SU-DHL-6 (cell line): ENCODE measurements at regions not wholly inside any gene's neighbourhood (a gene's known extent, or its start where the extent isn't known, plus 50 kb on each side); places are given as distances from the start of the nearest gene placed in this dataset.

ENCODE experiments used
- H2AFZ ChIP-seq: fragments of 200-600 bp; sonication (generic); 2 replicates; pipeline ENCODE4 v1.6.1; 2014; ENCODE audit warnings: low read depth, mild to moderate bottlenecking, moderate library complexity, mixed read lengths, antibody characterized with exemption, low read length; ENCODE audit not compliant: severe bottlenecking
- H3F3A ChIP-seq: fragments of 200-600 bp; shearing (Covaris generic); 2 replicates; pipeline ENCODE4 v1.6.0; 2016; ENCODE audit warnings: antibody characterized with exemption, mild to moderate bottlenecking; ENCODE audit not compliant: insufficient read depth
- H3K27ac ChIP-seq: fragments of 200-600 bp; sonication (generic); 2 replicates; pipeline ENCODE4 v1.5.1; 2016; ENCODE audit warnings: low read depth, mild to moderate bottlenecking, low read length, moderate library complexity, mixed read lengths
- H3K27me3 ChIP-seq: fragments of 200-600 bp; sonication (generic), shearing (Covaris generic); 2 replicates; pipeline ENCODE4 v1.6.0; 2014; ENCODE audit warnings: mild to moderate bottlenecking, low read length
- H3K36me3 ChIP-seq: fragments of 200-600 bp; sonication (generic); 2 replicates; pipeline ENCODE4 v1.6.1; 2014; ENCODE audit warnings: mild to moderate bottlenecking, low read length, mixed read lengths
- H3K4me2 ChIP-seq: fragments of 300-600, 200-600 bp; shearing (Covaris generic), sonication (generic); 2 replicates; pipeline ENCODE4 v1.6.0; 2014; ENCODE audit warnings: low read length, low read depth, mild to moderate bottlenecking; ENCODE audit not compliant: poor library complexity, severe bottlenecking
- H3K4me3 ChIP-seq: fragments of 200-600 bp; sonication (generic); 2 replicates; pipeline ENCODE4 v1.5.1; 2014; ENCODE audit warnings: antibody characterized with exemption, low read length, mild to moderate bottlenecking, mixed read lengths; ENCODE audit not compliant: insufficient read depth, poor library complexity, severe bottlenecking
- H3K79me2 ChIP-seq: fragments of 200-600 bp; sonication (generic); 2 replicates; pipeline ENCODE4 v1.6.1; 2014; ENCODE audit warnings: mild to moderate bottlenecking, low read length, moderate library complexity; ENCODE audit not compliant: insufficient read depth
- H3K9ac ChIP-seq: fragments of 200-600 bp; sonication (generic); 2 replicates; pipeline ENCODE4 v1.7.0; 2014; ENCODE audit warnings: mild to moderate bottlenecking, low read length
- H3K9me2 ChIP-seq: fragments of 200-600 bp; sonication (generic); replicated peaks from 2 replicates; pipeline ENCODE4 v1.6.1; 2014; ENCODE audit warnings: low read length; ENCODE audit not compliant: insufficient read depth
- H3K9me3 ChIP-seq: fragments of 200-600 bp; sonication (generic); 2 replicates; pipeline ENCODE4 v1.6.1; 2014; ENCODE audit warnings: low read length, mixed read lengths; ENCODE audit not compliant: insufficient read depth
- H4K20me1 ChIP-seq: fragments of 200-600 bp; sonication (generic); 2 replicates; pipeline ENCODE4 v1.6.1; 2014; ENCODE audit warnings: low read depth, mild to moderate bottlenecking, antibody characterized with exemption, low read length, moderate library complexity, mixed read lengths
- EZH2phosphoT487 ChIP-seq: fragments of 200-600 bp; sonication (generic), shearing (Covaris generic); conservative IDR thresholded peaks from 2 replicates; pipeline ENCODE4 v1.6.1; 2018; ENCODE audit warnings: mild to moderate bottlenecking, antibody characterized with exemption, low read length, moderate library complexity, mixed read lengths
- TF ChIP-seq, protein P1 (sequence below): fragments of 200-600 bp; sonication (generic); IDR thresholded peaks from one replicate; pipeline ENCODE4 v1.5.1; 2017; ENCODE audit warnings: antibody characterized with exemption, mild to moderate bottlenecking, low read length, moderate library complexity; ENCODE audit not compliant: insufficient read depth, poor library complexity, severe bottlenecking

DNA sequence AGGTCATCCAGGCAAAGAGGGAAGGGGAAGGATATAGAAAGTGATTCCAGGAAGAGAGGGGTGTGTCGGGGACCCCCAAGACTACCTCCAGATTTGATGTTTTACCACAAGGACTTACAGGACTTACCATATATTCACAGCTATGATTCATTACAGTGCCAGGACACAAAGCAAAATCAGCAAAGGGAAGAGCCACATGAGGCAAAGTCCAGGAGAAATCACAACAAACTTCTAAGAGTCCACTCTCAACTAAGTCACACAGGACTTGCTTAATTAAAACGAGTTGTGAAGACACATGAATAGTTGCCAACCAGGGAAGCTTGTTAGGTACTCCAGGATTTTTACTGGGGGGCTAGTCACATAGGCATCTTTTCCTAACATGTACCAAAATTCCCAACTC is 217.3 kb downstream of the TTLL7 start:
- no peaks in the 10 kb centered on the region for H3K9me2 ChIP-seq
- H3K4me3 ChIP-seq: no peak overlapping the region
- no peak overlapping the region for H2AFZ ChIP-seq
- H3K4me2 ChIP-seq: no peak overlapping the region
- H3F3A ChIP-seq: no peaks in the 10 kb centered on the region
- H4K20me1 ChIP-seq: no peaks in the 10 kb centered on the region
- no peaks in the 10 kb centered on the region for H3K79me2 ChIP-seq
- no peaks in the 10 kb centered on the region for H3K9me3 ChIP-seq
- no peak for TF ChIP-seq EZH2phosphoT487
- TF ChIP-seq, protein P1, sequence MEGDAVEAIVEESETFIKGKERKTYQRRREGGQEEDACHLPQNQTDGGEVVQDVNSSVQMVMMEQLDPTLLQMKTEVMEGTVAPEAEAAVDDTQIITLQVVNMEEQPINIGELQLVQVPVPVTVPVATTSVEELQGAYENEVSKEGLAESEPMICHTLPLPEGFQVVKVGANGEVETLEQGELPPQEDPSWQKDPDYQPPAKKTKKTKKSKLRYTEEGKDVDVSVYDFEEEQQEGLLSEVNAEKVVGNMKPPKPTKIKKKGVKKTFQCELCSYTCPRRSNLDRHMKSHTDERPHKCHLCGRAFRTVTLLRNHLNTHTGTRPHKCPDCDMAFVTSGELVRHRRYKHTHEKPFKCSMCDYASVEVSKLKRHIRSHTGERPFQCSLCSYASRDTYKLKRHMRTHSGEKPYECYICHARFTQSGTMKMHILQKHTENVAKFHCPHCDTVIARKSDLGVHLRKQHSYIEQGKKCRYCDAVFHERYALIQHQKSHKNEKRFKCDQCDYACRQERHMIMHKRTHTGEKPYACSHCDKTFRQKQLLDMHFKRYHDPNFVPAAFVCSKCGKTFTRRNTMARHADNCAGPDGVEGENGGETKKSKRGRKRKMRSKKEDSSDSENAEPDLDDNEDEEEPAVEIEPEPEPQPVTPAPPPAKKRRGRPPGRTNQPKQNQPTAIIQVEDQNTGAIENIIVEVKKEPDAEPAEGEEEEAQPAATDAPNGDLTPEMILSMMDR: no peak
- no peaks in the 10 kb centered on the region for H3K36me3 ChIP-seq
- H3K27me3 ChIP-seq: no peaks in the 10 kb centered on the region
- no peak overlapping the region for H3K9ac ChIP-seq
- H3K27ac ChIP-seq: no peak overlapping the region

DNA sequence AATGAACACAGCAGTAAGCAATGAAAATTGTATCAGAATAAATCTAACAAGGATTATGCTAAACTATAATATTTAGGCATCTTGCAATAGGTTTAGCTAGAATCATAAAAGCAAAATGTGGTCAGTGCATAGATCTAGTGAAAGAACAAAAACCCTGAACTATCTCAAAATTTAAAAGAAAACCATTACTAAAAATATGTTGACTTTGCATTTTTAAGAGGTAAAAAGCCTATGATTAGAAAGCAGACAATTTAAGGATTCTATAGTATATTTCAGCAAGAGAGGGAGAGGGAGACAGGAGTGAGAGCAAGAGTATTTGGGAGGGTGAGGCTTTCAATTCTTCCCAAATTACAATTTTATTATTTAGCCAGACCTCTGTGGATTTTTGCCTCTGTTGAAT is 219.4 kb downstream of the TTLL7 start:
- Histone ChIP-seq H3K9me2 (no peaks in the 10 kb centered on the region), H2AFZ (no peak overlapping the region), H3K4me3 (no peak overlapping the region), H3K27me3 (no peaks in the 10 kb centered on the region), H3K36me3 (no peaks in the 10 kb centered on the region), H3K9me3 (no peaks in the 10 kb centered on the region), H3K4me2 (no peak overlapping the region), H3F3A (no peaks in the 10 kb centered on the region), H3K79me2 (no peaks in the 10 kb centered on the region), H3K9ac (no peak overlapping the region), H3K27ac (no peak overlapping the region), H4K20me1 (no peaks in the 10 kb centered on the region)
- TF ChIP-seq, protein P1: no peak
- TF ChIP-seq EZH2phosphoT487: no peak

DNA sequence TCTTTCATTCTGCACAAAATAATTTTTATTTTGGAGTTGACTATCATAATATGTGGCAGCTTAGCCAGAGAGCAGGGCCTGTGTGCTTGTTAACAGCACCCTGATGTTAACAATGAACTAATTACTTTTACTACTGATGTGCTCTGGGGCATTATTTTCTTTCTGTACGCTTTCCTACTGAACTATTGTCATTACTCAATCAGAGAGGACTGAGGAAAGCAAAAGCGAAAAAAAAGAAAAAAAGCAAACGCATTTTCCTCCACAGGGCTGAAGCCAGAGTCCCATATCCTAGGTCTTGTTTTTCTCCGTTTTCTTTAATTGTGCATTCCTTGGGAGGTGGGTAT is 221.2 kb downstream of the TTLL7 start:
- TF ChIP-seq, protein P1: no peak
- no peak for TF ChIP-seq EZH2phosphoT487
- H3K36me3 ChIP-seq: no peaks in the 10 kb centered on the region
- H3K4me2 ChIP-seq: no peak overlapping the region
- H3K9me3 ChIP-seq: no peaks in the 10 kb centered on the region
- H3K9ac ChIP-seq: no peak overlapping the region
- no peaks in the 10 kb centered on the region for H4K20me1 ChIP-seq
- H3F3A ChIP-seq: no peaks in the 10 kb centered on the region
- H3K79me2 ChIP-seq: no peaks in the 10 kb centered on the region
- H3K27ac ChIP-seq: no peak overlapping the region
- no peak overlapping the region for H3K4me3 ChIP-seq
- no peak overlapping the region for H2AFZ ChIP-seq
- no peaks in the 10 kb centered on the region for H3K9me2 ChIP-seq
- H3K27me3 ChIP-seq: no peaks in the 10 kb centered on the region
